Stimulated activated CD8-positive, alpha-beta memory T cell treated with anti-CD3 and anti-CD28 coated beads, Interleukin-7, amount 100 ng/mL, for 48 hours (primary cell): ENCODE measurements at regions not wholly inside any gene's neighbourhood (a gene's known extent, or its start where the extent isn't known, plus 50 kb on each side); places are given as distances from the start of the nearest gene placed in this dataset.
"Not testable (repeated sequence)": the region's sequence is repeated elsewhere in the genome, so short reads cannot be mapped to it uniquely, and the experiment has no call there.

Experiments
- DNase-seq, 2 donors: peaks; one replicate each; pipeline ENCODE4 v3.0.0-alpha.2; 2020; ENCODE audit warnings: low read depth in 1 of 2; ENCODE audit errors: extremely low read depth in 1 of 2

DNA sequence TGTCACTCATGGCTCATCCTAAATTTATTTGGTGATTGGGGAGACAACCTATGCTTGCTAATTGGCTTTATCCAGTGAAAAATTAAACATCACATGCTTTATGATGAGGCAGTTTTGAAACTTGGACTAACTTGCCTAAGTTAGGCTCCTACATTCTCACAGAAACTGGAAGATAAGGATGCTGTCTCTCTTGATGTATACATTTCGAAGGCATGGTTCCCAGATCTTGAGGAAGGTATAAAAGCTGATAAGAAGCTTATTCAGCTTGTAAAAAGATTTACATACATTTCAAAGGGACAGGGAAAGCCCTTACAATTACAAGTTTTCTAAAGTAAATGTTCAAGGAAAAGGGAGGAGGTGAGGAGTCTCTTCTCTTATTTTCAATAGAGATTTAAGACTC lies 561.7 kb downstream of the IPMK start:
- no peak for DNase-seq

DNA sequence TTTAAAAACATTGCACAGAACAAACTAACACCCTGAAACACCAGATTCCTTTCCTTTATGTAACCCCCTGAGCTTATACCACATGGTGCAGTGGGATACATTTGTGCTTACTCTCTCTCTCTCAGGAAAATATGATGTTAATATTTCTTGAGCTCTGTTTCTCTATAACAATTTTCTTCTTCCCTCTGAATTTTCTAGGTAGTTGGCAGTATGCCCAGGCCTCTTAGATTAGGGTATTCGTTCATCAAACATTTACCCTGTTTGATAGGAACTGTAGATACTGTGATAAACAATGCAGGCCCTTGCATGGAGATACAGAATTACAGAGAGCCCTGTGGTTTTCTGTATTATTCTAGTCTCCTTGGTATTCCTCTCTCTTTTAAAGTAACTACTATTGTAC lies 567.8 kb downstream of the IPMK start:
- DNase-seq, result no peak

DNA sequence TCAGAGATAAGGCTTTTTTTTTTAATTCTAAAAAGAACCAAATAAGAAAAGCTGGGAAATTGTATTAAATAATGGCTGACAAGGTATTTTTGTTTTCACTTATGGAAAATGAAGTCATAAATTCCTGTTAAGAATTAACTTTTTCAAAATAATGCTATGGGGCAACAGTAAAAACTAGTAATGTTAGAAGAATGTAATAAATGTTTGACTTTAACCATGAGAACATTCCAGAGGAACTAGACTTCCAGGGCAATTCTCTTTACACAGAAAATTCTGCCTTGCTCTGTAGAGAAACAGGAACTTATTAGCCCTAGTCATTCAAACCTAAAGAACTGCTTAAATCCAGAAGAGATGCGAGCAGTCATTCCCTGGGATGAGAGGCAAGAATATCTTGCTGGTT lies 571.1 kb downstream of the IPMK start:
- no peak for DNase-seq

DNA sequence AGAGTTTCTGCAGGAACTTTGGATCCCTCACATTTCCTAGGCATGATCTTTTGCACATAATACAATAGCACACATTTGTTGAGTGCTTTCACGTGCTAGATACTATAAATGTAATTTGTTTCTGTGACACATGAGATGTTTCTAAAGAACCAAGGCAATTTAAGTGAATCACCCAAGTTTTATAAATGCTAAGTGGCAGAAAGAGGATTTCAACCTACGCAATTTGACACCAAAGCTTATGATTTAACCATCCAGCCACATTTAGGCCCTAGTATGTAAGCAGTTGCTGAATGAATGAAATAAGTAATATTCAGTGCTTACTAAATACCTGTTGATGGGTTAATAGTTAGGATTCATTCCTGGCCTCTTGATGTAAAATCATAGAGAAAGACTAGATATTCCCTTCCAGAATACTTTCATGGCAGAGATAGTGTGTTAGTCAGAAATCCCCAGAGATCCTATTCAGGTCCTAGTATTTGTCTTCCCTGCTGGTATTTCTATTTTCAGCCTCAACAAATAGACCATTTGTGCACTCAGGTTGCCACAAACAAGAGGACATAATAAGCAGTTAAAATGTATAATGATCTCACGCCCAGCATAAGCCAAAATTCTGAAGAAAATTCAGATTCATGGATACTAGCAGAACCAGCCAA lies 572.6 kb downstream of the IPMK start:
- DNase-seq, result no peak

DNA sequence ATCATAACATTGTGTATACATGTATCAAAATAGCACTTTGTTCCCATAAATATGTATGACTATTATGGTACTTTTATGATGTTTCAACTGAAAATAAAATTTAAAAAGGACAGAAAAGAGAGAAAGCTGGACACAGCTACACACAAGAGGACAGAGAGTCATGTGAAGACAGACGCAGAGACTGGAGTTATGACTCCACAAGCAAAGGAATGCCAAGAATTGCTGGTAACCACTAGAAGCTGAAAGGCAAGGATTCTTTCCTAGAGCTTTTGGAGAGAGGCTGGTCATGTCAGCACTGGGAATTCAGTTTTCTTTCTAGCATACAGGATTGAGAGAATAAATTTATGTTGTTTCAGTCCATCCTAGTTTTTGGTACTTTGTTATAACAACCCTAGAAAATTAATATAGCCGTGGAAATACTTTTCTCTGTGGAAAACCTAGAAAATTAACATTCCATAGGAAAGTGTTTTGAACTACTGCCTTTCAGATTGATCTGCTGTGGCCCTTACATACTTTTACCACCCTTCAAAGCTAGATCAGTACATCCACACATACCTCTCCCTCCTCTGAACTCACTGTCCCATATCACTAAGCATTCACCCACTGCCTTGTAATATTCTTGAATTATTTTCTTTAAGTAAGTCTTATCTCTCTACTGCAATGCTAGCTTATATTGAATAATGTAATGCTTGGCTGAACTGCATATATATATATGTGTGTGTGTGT lies 575.3 kb downstream of the IPMK start:
- DNase-seq, result no peak

DNA sequence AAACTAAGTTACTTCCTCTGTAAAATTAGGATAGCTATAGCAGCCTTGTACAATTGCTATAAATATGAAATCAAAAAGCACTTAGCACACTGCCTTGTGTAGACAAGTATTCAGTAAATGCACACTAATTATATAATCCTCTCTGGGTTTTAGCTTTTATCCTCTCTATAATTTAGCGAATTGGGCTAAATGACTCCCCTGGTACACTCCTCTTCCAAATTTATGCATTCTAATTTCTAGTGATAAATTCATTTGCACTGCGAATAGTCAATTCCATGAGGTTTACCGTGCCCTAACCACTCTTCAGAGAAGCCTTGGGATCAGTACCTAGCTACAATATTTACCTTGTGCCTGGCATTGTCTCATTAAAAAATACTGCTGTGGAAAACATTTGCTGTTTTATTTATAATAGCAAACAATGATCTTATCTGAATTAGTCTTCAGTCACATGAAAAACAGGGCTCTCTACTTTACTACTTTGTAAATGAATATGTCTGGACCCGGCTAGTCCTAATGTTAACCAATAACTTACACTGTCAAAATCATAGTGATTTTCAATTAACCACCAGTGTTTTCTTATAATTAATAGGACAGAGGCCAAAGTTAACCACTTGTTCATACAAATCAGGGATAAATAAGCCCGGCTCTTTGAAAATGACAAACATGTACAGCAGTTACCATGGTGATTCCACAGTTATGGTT lies 577.9 kb downstream of the IPMK start:
- no peak for DNase-seq

DNA sequence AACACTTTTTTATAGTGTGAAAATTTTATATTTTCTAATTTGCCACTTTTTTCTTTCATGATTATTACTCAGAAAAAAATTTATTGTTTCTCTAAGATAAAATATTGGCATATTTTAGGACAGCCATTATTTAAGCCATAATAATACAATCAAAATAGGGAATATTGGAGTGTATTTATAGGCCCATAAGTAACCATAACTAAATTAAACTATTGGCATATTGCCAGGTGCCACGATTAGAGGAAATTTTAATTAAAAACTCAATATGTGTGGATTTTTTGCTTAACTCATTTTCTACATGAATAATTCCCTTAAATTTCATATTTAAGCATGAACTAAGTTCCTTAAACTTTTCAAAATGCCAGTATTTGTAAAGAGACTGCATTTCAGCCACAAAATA lies 587.8 kb downstream of the IPMK start:
- no peak for DNase-seq

GRCh38 chr10:57675125-57675524 lies 592.6 kb downstream of the IPMK start:
- no peak for DNase-seq

- no peak for DNase-seq
These were observed 594.2 kb downstream of the IPMK start for GRCh38 chr10:57673446-57673960.

- no peak for DNase-seq
These were observed 602.9 kb downstream of the IPMK start for GRCh38 chr10:57664815-57665214.

- DNase-seq, result no peak
These were observed 604.3 kb downstream of the IPMK start for GRCh38 chr10:57663401-57663800.

- no peak for DNase-seq
These were observed 606.5 kb downstream of the IPMK start for GRCh38 chr10:57661206-57661605.

GRCh38 chr10:57657164-57657765 lies 610.4 kb downstream of the IPMK start:
- peak in 1 of 2 donors; percentile 0 for DNase-seq

- no peak for DNase-seq
These were observed 612.8 kb downstream of the IPMK start for GRCh38 chr10:57654856-57655255.

- not testable (repeated sequence) for DNase-seq
These were observed 622.6 kb downstream of the IPMK start for GRCh38 chr10:57645108-57645507.

GRCh38 chr10:57638411-57638810 lies 629.3 kb downstream of the IPMK start:
- DNase-seq, result no peak

DNA sequence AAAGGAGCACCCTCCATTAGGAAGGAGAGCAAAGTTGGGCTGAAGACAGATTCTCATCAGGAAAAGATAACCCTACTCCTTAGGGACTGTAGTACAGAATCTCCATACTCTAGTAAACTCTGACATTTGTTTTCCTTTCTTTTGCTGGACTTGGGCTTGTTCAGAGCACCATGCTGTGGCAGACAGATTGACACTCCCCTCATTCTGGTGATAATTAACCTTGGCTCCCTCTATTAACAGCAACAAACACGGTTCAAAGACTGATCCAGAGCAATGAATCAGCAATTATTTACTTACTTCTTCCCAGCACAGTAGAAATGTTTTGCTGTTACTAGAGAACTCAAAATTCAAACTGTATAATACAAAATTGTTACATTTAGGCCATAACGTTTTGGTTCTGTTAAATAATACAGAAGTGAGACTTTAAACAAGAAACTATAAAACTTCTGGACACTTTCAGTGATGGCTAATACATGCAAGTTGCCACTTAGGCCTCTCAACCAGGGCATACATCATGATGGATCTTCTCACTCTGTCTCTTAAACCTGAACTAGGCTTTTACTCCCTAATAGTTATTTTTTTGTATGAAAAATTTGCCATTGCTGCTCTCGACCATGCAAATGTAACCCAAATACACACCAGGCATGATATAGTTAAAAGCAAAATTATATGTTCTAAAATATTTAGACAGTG lies 639.0 kb downstream of the IPMK start:
- DNase-seq, result no peak

DNA sequence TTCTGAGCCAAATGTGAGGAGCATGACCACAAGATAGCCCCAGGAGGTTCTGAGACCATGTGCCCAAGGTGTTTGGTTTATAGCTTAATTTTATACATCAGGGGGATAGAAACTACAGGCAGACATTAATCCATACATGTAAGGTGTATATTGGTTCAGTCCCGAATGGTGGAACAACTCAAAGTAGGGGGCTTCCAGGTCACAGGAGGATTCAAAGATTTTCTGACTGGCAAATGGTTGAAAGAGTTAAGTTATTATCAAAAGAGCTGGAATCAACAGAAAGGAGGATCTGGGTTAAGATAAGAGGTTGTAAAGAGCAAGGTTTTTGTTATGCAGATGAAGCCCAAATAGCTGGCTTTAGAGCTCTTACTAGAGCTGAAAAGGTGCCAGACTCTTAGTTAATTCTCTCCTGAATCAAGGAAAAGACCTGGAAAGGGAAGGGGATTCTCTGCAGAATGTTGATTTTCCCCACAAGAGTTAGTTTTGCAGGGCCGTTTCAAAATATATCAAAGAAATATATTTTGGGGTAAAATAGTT lies 640.0 kb downstream of the IPMK start:
- no peak for DNase-seq

- DNase-seq, result no peak
These were observed 642.7 kb downstream of the IPMK start for GRCh38 chr10:57624856-57625592.

DNA sequence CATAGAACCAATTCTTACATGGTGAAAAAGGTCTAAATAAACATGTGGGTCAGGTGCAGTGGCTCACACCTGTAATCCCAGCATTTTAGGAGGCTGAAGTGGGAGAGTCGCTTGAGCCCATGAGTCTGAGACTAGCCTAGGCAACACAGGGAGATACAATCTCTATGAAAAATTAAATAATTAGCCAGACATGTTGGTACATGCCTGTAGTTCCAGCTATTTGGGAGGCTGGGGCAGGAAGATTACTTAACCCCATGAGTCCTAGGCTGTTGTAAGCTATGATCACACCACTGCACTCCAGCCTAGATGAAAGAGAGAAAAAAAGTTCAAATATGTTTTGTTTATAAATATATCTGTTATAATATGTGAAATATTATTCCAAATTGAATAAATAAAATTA lies 643.6 kb downstream of the IPMK start:
- no peak for DNase-seq
